Keratinocyte (primary cell): ENCODE measurements at regions not wholly inside any gene's neighbourhood (a gene's known extent, or its start where the extent isn't known, plus 50 kb on each side); places are given as distances from the start of the nearest gene placed in this dataset.

Experiments used
- DNase-seq: peaks from one replicate; pipeline ENCODE4 v3.0.0-alpha.2; 2011; ENCODE audit warnings: low read depth, missing footprints, low spot score
- FAIRE-seq: peaks from 2 replicates; lab custom pipeline; 2011; peaks lifted over from hg19 to GRCh38; lab: Jason Lieb, UNC
- H2AFZ ChIP-seq: 2 replicates; pipeline ENCODE4 v1.6.0; 2012; ENCODE audit warnings: low read length, control low read depth, inconsistent platforms; ENCODE audit not compliant: control insufficient read depth
- H3K27ac ChIP-seq: 2 replicates; pipeline ENCODE4 v1.5.1; 2011; ENCODE audit warnings: low read length; ENCODE audit not compliant: control insufficient read depth, insufficient read depth
- H3K27me3 ChIP-seq: 3 replicates; pipeline ENCODE4 v1.6.0; 2011; ENCODE audit warnings: low read length; ENCODE audit not compliant: control insufficient read depth, insufficient read depth; ENCODE audit errors: extremely low read depth
- H3K36me3 ChIP-seq, 2 experiments: 2 replicates in 1 of 2; 3 replicates in 1 of 2; pipeline ENCODE4 v1.5.1; 2011; ENCODE audit warnings: low read length in 2 of 2, mild to moderate bottlenecking in 1 of 2; ENCODE audit not compliant: control insufficient read depth in 2 of 2, insufficient read depth in 2 of 2; ENCODE audit errors: extremely low read depth in 1 of 2
- H3K4me1 ChIP-seq: 3 replicates; pipeline ENCODE4 v1.5.1; 2011; ENCODE audit warnings: low read length; ENCODE audit not compliant: control insufficient read depth, insufficient read depth; ENCODE audit errors: extremely low read depth
- H3K4me2 ChIP-seq: 3 replicates; pipeline ENCODE4 v1.6.0; 2011; ENCODE audit warnings: low read depth, low read length; ENCODE audit not compliant: control insufficient read depth, insufficient read depth; ENCODE audit errors: extremely low read depth
- H3K4me3 ChIP-seq, 3 experiments: fragments of 200-600 bp in 1 of 3; sonication (generic) in 1 of 3; 2 replicates in 2 of 3; 3 replicates in 1 of 3; pipeline ENCODE4 v1.5.1; 2011 to 2016; ENCODE audit warnings: low read length in 3 of 3, mild to moderate bottlenecking in 3 of 3, control low read depth in 2 of 3, inconsistent platforms in 1 of 3, low read depth in 1 of 3, mixed read lengths in 1 of 3, mixed run types in 1 of 3, moderate library complexity in 1 of 3; ENCODE audit not compliant: control insufficient read depth in 2 of 3, insufficient read depth in 2 of 3; ENCODE audit errors: extremely low read depth in 1 of 3
- H3K79me2 ChIP-seq: 2 replicates; pipeline ENCODE4 v1.6.0; 2012; ENCODE audit warnings: low read length; ENCODE audit not compliant: control insufficient read depth, insufficient read depth
- H3K9ac ChIP-seq: 3 replicates; pipeline ENCODE4 v1.6.0; 2011; ENCODE audit warnings: low read length; ENCODE audit not compliant: control insufficient read depth, insufficient read depth; ENCODE audit errors: extremely low read depth
- H3K9me1 ChIP-seq: 3 replicates; pipeline ENCODE4 v1.6.0; 2011; ENCODE audit warnings: low read length; ENCODE audit not compliant: control insufficient read depth, insufficient read depth; ENCODE audit errors: extremely low read depth
- H3K9me3 ChIP-seq: 2 replicates; pipeline ENCODE4 v1.5.1; 2012; ENCODE audit warnings: low read depth, low read length; ENCODE audit not compliant: control insufficient read depth
- H4K20me1 ChIP-seq: 3 replicates; pipeline ENCODE4 v1.6.0; 2011; ENCODE audit warnings: low read length; ENCODE audit not compliant: control insufficient read depth, insufficient read depth; ENCODE audit errors: extremely low read depth
- CTCF ChIP-seq, 3 experiments: IDR thresholded peaks in 1 of 3; conservative IDR thresholded peaks in 1 of 3; optimal IDR thresholded peaks in 1 of 3; 2 replicates in 2 of 3; 3 replicates in 1 of 3; pipeline versions ENCODE3 to v1.5.1; 2011; ENCODE audit warnings: low read length in 3 of 3, mild to moderate bottlenecking in 3 of 3, moderate library complexity in 2 of 3, control low read depth in 1 of 3, inconsistent platforms in 1 of 3; ENCODE audit not compliant: insufficient read depth in 2 of 3; ENCODE audit errors: extremely low read depth in 1 of 3
- EZH2 ChIP-seq: IDR thresholded peaks from one replicate; pipeline ENCODE4 v1.6.1; 2012; ENCODE audit warnings: inconsistent platforms, mild to moderate bottlenecking, low read length, moderate library complexity
- dilution Hi-C: fragments of 300-500 bp; cut with MboI; formaldehyde crosslinking; loops from one replicate; pipeline ENCODE4 v1.7.0; 2020; ENCODE audit warnings: low sequenced_read_pairs; ENCODE audit not compliant: extremely low pct_ligation_motif_present

DNA sequence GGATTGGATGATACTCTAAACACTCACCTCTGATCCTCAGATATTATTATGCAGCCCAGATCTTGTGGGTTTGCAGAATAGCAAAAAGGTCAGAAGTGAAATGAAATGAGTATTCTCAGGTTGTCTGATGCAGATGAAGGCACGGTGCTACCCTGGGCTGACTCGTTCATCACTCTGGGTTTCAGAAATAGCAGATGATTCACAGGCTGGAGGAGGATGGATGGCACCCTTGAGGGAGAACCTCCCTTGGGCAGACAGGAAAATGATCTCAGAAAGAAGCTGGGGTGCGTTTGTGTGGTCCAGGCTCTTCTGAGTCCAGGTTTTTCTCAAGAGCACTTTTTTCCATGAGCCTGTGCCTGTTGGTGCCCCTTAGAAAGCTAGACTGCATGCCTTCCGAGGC, 515.8 kb upstream of the MKI67 start:
- no peak overlapping the region for H3K4me3 ChIP-seq
- DNase-seq (no peak), FAIRE-seq (no peak)
- H3K27me3 ChIP-seq = no peaks in the 10 kb centered on the region
- no peaks in the 10 kb centered on the region for H3K9me3 ChIP-seq
- no peaks in the 10 kb centered on the region for H3K4me1 ChIP-seq
- H2AFZ ChIP-seq = no peak overlapping the region
- H4K20me1 ChIP-seq = no peaks in the 10 kb centered on the region
- H3K9me1 ChIP-seq = no peaks in the 10 kb centered on the region
- H3K4me2 ChIP-seq = no peak overlapping the region
- dilution Hi-C loops = no loop called here
- no peaks in the 10 kb centered on the region for H3K36me3 ChIP-seq
- TF ChIP-seq CTCF (optimal IDR thresholded peaks at IDR 0.05 in 1 of 3, IDR thresholded peaks at IDR 0.05 in 1 of 3, conservative IDR thresholded peaks at IDR 0.05 in 1 of 3; ENCODE audit: extremely low read depth in 1 of 3, insufficient read depth in 2 of 3, low read length in 3 of 3) (no peak), EZH2 (no peak)
- no peaks in the 10 kb centered on the region for H3K79me2 ChIP-seq
- H3K9ac ChIP-seq = no peak overlapping the region
- H3K27ac ChIP-seq = no peak overlapping the region

DNA sequence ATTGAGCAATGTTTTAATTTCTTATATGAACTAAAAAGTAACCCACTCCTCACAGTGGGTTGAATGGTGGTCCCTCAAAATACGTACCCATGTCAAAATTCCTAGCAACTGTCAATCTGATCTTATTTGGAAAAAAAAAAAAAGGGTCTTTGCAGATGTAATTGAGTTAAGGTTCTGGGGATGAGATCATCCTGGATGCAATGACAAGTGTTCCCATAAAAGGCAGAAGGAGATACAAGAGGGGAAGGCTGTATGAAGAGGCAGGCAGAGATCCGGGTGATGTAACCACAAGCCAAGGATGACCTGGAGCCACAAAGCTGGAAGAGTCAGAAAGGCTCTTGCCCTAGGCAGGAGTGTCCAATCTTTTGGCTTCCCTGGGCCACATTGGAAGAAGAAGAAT, 516.3 kb upstream of the MKI67 start:
- dilution Hi-C loops = no loop called here
- no peaks in the 10 kb centered on the region for H3K9me1 ChIP-seq
- H3K79me2 ChIP-seq = no peaks in the 10 kb centered on the region
- H3K36me3 ChIP-seq = no peaks in the 10 kb centered on the region
- H3K27me3 ChIP-seq = no peaks in the 10 kb centered on the region
- no peaks in the 10 kb centered on the region for H3K4me1 ChIP-seq
- H3K27ac ChIP-seq = no peak overlapping the region
- H4K20me1 ChIP-seq = no peaks in the 10 kb centered on the region
- no peak for DNase-seq
- TF ChIP-seq EZH2 = no peak
- no peak for TF ChIP-seq CTCF (optimal IDR thresholded peaks at IDR 0.05 in 1 of 3, IDR thresholded peaks at IDR 0.05 in 1 of 3, conservative IDR thresholded peaks at IDR 0.05 in 1 of 3; ENCODE audit: extremely low read depth in 1 of 3, insufficient read depth in 2 of 3, low read length in 3 of 3)
- FAIRE-seq = no peak
- H3K9ac ChIP-seq = no peak overlapping the region
- no peaks in the 10 kb centered on the region for H3K9me3 ChIP-seq
- H2AFZ ChIP-seq = no peak overlapping the region
- no peak overlapping the region for H3K4me3 ChIP-seq
- H3K4me2 ChIP-seq = no peak overlapping the region
